ENCODE measurements at regions not wholly inside any gene's neighbourhood (a gene's known extent, or its start where the extent isn't known, plus 50 kb on each side); places are given as distances from the start of the nearest gene placed in this dataset.

DNA sequence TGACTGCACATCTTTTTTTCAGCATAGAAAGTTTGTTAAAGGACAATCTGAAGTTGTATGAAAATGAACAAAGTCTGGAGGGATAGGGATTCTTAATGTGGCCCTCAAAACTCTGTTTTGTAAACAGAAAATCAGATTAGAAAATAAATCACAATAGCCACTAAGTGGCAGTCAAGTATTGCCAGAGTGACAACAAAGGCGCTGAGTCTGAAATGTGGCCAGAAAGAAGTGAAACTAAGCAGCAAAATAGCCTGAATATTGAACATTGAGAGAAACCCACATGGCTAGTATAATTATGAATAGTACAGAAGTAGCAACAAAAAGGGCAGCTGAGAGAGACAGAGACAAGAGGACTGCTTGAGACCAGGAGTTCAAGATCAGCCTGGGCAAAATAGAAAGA lies 81.1 kb upstream of the CT45A1 start:
- Histone ChIP-seq H3K4me3 (ENCODE audit: low read depth in 1 of 3, low read length in 3 of 3) (no peak overlapping the region), H3K36me3 (ENCODE audit: control insufficient read depth in 4 of 4, insufficient read depth in 3 of 4, low read depth in 1 of 4, low read length in 3 of 4) (no peaks in the 10 kb centered on the region), H3K9me3 (ENCODE audit: control insufficient read depth in 4 of 4, low read length in 3 of 4) (no peaks in the 10 kb centered on the region), H3K9ac (ENCODE audit: low read depth in 1 of 2, low read length in 2 of 2) (no peak overlapping the region), H3K27ac (ENCODE audit: low read depth in 1 of 2, low read length in 2 of 2) (no peak overlapping the region), H3K27me3 (ENCODE audit: control insufficient read depth in 4 of 4, insufficient read depth in 4 of 4, low read length in 3 of 4) (no peaks in the 10 kb centered on the region), H3K4me1 (ENCODE audit: control insufficient read depth in 4 of 4, insufficient read depth in 4 of 4, low read length in 3 of 4) (no peaks in the 10 kb centered on the region)
- 27% methylated on average over 1 of the region's 1 CpG for WGBS
- DNase-seq (ENCODE audit: low spot score), result no peak
- TF ChIP-seq, protein P1, sequence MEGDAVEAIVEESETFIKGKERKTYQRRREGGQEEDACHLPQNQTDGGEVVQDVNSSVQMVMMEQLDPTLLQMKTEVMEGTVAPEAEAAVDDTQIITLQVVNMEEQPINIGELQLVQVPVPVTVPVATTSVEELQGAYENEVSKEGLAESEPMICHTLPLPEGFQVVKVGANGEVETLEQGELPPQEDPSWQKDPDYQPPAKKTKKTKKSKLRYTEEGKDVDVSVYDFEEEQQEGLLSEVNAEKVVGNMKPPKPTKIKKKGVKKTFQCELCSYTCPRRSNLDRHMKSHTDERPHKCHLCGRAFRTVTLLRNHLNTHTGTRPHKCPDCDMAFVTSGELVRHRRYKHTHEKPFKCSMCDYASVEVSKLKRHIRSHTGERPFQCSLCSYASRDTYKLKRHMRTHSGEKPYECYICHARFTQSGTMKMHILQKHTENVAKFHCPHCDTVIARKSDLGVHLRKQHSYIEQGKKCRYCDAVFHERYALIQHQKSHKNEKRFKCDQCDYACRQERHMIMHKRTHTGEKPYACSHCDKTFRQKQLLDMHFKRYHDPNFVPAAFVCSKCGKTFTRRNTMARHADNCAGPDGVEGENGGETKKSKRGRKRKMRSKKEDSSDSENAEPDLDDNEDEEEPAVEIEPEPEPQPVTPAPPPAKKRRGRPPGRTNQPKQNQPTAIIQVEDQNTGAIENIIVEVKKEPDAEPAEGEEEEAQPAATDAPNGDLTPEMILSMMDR (IDR thresholded peaks at IDR 0.05; ENCODE audit: low read depth, low read length, missing input control), result peak; percentile 4
- TF ChIP-seq, protein P2, sequence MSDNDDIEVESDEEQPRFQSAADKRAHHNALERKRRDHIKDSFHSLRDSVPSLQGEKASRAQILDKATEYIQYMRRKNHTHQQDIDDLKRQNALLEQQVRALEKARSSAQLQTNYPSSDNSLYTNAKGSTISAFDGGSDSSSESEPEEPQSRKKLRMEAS (IDR thresholded peaks at IDR 0.05), result no peak
- TF ChIP-seq SP1 (IDR thresholded peaks at IDR 0.05), result no peak
- peak; percentile 38 to 71 for TF ChIP-seq RAD21 (IDR thresholded peaks at IDR 0.05)
- TF ChIP-seq FOXA2 (IDR thresholded peaks at IDR 0.05), result no peak

DNA sequence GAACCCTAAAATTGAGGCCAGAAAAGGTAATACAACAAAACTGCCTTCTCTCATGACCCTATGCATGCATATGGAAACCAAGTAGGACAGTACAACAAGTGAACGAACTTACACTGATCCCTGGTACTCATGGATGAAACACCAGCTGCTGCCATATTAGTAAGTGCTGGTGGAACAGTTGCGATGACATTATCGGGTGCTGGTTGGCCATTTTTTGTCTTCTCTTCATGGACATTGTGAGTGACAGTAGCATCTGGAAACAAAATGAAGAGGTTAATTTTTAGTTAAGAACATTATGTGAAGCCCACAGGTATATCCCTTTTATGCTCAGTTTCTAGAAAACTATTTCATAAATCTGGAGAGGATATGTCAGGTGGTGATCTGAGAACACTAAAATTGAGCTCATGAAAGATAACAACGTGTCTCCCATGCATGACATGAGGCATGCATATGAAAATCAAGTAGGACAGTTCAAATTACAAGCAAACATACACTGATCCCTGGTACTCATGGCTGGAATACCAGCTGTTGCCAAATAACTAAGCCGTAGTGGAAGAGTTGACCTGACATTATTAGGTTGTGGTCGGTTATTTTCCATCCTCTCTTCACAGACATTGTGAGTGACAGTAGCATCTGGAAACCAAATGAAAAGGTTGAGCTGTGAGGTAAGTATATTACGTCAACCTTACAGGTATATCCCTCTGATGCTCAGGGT lies 74.2 kb upstream of the CT45A1 start:
- WGBS, result 79% methylated on average over 7 of the region's 7 CpGs
- Histone ChIP-seq H3K27ac (ENCODE audit: low read depth in 1 of 2, low read length in 2 of 2) (no peak overlapping the region), H3K9me3 (ENCODE audit: control insufficient read depth in 4 of 4, low read length in 3 of 4) (no peaks in the 10 kb centered on the region), H3K27me3 (ENCODE audit: control insufficient read depth in 4 of 4, insufficient read depth in 4 of 4, low read length in 3 of 4) (no peaks in the 10 kb centered on the region), H3K4me3 (ENCODE audit: low read depth in 1 of 3, low read length in 3 of 3) (no peak overlapping the region), H3K36me3 (ENCODE audit: control insufficient read depth in 4 of 4, insufficient read depth in 3 of 4, low read depth in 1 of 4, low read length in 3 of 4) (no peaks in the 10 kb centered on the region), H3K4me1 (ENCODE audit: control insufficient read depth in 4 of 4, insufficient read depth in 4 of 4, low read length in 3 of 4) (no peaks in the 10 kb centered on the region), H3K9ac (ENCODE audit: low read depth in 1 of 2, low read length in 2 of 2) (no peak overlapping the region)
- TF ChIP-seq TAF1 (conservative IDR thresholded peaks at IDR 0.05), result no peak
- TF ChIP-seq, protein P3, sequence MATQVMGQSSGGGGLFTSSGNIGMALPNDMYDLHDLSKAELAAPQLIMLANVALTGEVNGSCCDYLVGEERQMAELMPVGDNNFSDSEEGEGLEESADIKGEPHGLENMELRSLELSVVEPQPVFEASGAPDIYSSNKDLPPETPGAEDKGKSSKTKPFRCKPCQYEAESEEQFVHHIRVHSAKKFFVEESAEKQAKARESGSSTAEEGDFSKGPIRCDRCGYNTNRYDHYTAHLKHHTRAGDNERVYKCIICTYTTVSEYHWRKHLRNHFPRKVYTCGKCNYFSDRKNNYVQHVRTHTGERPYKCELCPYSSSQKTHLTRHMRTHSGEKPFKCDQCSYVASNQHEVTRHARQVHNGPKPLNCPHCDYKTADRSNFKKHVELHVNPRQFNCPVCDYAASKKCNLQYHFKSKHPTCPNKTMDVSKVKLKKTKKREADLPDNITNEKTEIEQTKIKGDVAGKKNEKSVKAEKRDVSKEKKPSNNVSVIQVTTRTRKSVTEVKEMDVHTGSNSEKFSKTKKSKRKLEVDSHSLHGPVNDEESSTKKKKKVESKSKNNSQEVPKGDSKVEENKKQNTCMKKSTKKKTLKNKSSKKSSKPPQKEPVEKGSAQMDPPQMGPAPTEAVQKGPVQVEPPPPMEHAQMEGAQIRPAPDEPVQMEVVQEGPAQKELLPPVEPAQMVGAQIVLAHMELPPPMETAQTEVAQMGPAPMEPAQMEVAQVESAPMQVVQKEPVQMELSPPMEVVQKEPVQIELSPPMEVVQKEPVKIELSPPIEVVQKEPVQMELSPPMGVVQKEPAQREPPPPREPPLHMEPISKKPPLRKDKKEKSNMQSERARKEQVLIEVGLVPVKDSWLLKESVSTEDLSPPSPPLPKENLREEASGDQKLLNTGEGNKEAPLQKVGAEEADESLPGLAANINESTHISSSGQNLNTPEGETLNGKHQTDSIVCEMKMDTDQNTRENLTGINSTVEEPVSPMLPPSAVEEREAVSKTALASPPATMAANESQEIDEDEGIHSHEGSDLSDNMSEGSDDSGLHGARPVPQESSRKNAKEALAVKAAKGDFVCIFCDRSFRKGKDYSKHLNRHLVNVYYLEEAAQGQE (IDR thresholded peaks at IDR 0.05), result no peak
- TF ChIP-seq SP1 (IDR thresholded peaks at IDR 0.05), result no peak
- TF ChIP-seq NR2F2 (IDR thresholded peaks at IDR 0.05), result no peak
- no peak for TF ChIP-seq RXRA (IDR thresholded peaks at IDR 0.05)
- TF ChIP-seq RAD21 (IDR thresholded peaks at IDR 0.05), result no peak
- no peak for TF ChIP-seq JUND (IDR thresholded peaks at IDR 0.05)
- TF ChIP-seq, protein P4, sequence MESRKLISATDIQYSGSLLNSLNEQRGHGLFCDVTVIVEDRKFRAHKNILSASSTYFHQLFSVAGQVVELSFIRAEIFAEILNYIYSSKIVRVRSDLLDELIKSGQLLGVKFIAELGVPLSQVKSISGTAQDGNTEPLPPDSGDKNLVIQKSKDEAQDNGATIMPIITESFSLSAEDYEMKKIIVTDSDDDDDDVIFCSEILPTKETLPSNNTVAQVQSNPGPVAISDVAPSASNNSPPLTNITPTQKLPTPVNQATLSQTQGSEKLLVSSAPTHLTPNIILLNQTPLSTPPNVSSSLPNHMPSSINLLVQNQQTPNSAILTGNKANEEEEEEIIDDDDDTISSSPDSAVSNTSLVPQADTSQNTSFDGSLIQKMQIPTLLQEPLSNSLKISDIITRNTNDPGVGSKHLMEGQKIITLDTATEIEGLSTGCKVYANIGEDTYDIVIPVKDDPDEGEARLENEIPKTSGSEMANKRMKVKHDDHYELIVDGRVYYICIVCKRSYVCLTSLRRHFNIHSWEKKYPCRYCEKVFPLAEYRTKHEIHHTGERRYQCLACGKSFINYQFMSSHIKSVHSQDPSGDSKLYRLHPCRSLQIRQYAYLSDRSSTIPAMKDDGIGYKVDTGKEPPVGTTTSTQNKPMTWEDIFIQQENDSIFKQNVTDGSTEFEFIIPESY (IDR thresholded peaks at IDR 0.05), result no peak
- no peak for TF ChIP-seq EGR1 (IDR thresholded peaks at IDR 0.05; ENCODE audit: low read depth in 2 of 2)
- TF ChIP-seq GABPA (IDR thresholded peaks at IDR 0.05 in 1 of 2, conservative IDR thresholded peaks at IDR 0.05 in 1 of 2), result no peak
- TF ChIP-seq HNF4A (conservative IDR thresholded peaks at IDR 0.05), result no peak
- no peak for DNase-seq (ENCODE audit: low spot score)
